ENCODE measurements at regions not wholly inside any gene's neighbourhood (a gene's known extent, or its start where the extent isn't known, plus 50 kb on each side); places are given as distances from the start of the nearest gene placed in this dataset.

GRCh38 chr15:31200735-31201151, 99.2 kb upstream of the TRPM1 start:
- Histone ChIP-seq H3K4me2 (ENCODE audit: insufficient read depth, low read length) (no peak overlapping the region), H2AFZ (ENCODE audit: low read depth, low read length) (no peak overlapping the region), H3K27me3 (ENCODE audit: control insufficient read depth in 2 of 2, insufficient read depth in 2 of 2, low read length in 2 of 2) (no peaks in the 10 kb centered on the region), H3K36me3 (ENCODE audit: control insufficient read depth in 2 of 2, extremely low read depth in 1 of 2, insufficient read depth in 2 of 2, low read length in 2 of 2) (no peaks in the 10 kb centered on the region), H3K4me1 (ENCODE audit: control insufficient read depth, extremely low read depth, insufficient read depth, low read length) (no peaks in the 10 kb centered on the region), H3K79me2 (ENCODE audit: control insufficient read depth, insufficient read depth, low read length) (no peaks in the 10 kb centered on the region), H3K27ac (ENCODE audit: insufficient read depth, low read depth, low read length) (no peak overlapping the region), H4K20me1 (replicated peaks; ENCODE audit: control insufficient read depth, extremely low read depth, insufficient read depth, low read length) (no peaks in the 10 kb centered on the region), H3K9me3 (replicated peaks; ENCODE audit: control insufficient read depth, insufficient read depth, low read length) (no peaks in the 10 kb centered on the region), H3K9ac (replicated peaks; ENCODE audit: extremely low read depth, insufficient read depth, low read length) (no peak overlapping the region), H3K4me3 (replicated peaks in 1 of 3; ENCODE audit: insufficient read depth in 1 of 3, low read depth in 1 of 3, low read length in 3 of 3) (no peak overlapping the region), H3K9me1 (replicated peaks; ENCODE audit: control insufficient read depth, extremely low read depth, insufficient read depth, low read length) (no peaks in the 10 kb centered on the region)
- no TSS peak for BruUV-seq (replicated peaks)
- FAIRE-seq (no peak), DNase-seq (ENCODE audit: low read depth, low spot score) (peak; percentile 24)
- ChIA-PET CTCF (interaction anchor here (0.6 to 2.9 kb wide), 21 partner anchors 9 to 304 kb away, joined by 3 to 155 read pairs (median 4); partner anchors contain the start of gene KLF13), POLR2A (no interaction called here)
- intact Hi-C loops (cut with micrococcal nuclease) (loop anchor here (1.0 to 2.0 kb wide), 2 partner anchors 14 to 288 kb away; no protein-coding TSS in a partner anchor), dilution Hi-C loops (cut with MboI; ENCODE audit: extremely low pct_ligation_motif_present, low sequenced_read_pairs) (loop anchor here (25.0 kb wide), 2 partner anchors 112 to 287 kb away; no protein-coding TSS in a partner anchor)
- TF ChIP-seq FOS (IDR thresholded peaks at IDR 0.05; ENCODE audit: borderline replicate concordance, insufficient read depth, low read length) (no peak), CTCF (IDR thresholded peaks at IDR 0.05; ENCODE audit: extremely low read depth in 1 of 2, insufficient read depth in 1 of 2, low read depth in 1 of 2, low read length in 2 of 2) (peak; percentile 22 to 24)

- DNase-seq (ENCODE audit: low read depth, low spot score) (no peak), FAIRE-seq (no peak)
- no peaks in the 10 kb centered on the region for H3K4me1 ChIP-seq (ENCODE audit: control insufficient read depth, extremely low read depth, insufficient read depth, low read length)
- no peak overlapping the region for H3K4me3 ChIP-seq (replicated peaks in 1 of 3; ENCODE audit: insufficient read depth in 1 of 3, low read depth in 1 of 3, low read length in 3 of 3)
- H3K9ac ChIP-seq (replicated peaks; ENCODE audit: extremely low read depth, insufficient read depth, low read length), result no peak overlapping the region
- H2AFZ ChIP-seq (ENCODE audit: low read depth, low read length), result no peak overlapping the region
- H3K9me3 ChIP-seq (replicated peaks; ENCODE audit: control insufficient read depth, insufficient read depth, low read length), result no peaks in the 10 kb centered on the region
- no peak for TF ChIP-seq POLR2A (IDR thresholded peaks at IDR 0.05; ENCODE audit: low read depth, low read length)
- no peak for TF ChIP-seq MYC (IDR thresholded peaks at IDR 0.05; ENCODE audit: low read depth, low read length)
- TF ChIP-seq POLR2AphosphoS5 (IDR thresholded peaks at IDR 0.05; ENCODE audit: insufficient read depth, low read depth, low read length), result no peak
- no TSS peak for BruUV-seq (replicated peaks)
- no peaks in the 10 kb centered on the region for H4K20me1 ChIP-seq (replicated peaks; ENCODE audit: control insufficient read depth, extremely low read depth, insufficient read depth, low read length)
- intact Hi-C loops (cut with micrococcal nuclease) (no loop called here), dilution Hi-C loops (cut with MboI; ENCODE audit: extremely low pct_ligation_motif_present, low sequenced_read_pairs) (loop anchor here (25.0 kb wide), 2 partner anchors 109 to 284 kb away; no protein-coding TSS in a partner anchor)
- no peaks in the 10 kb centered on the region for H3K36me3 ChIP-seq (ENCODE audit: control insufficient read depth in 2 of 2, extremely low read depth in 1 of 2, insufficient read depth in 2 of 2, low read length in 2 of 2)
- H3K9me1 ChIP-seq (replicated peaks; ENCODE audit: control insufficient read depth, extremely low read depth, insufficient read depth, low read length), result no peaks in the 10 kb centered on the region
- H3K27ac ChIP-seq (ENCODE audit: insufficient read depth, low read depth, low read length), result no peak overlapping the region
- no peaks in the 10 kb centered on the region for H3K79me2 ChIP-seq (ENCODE audit: control insufficient read depth, insufficient read depth, low read length)
- H3K27me3 ChIP-seq (ENCODE audit: control insufficient read depth in 2 of 2, insufficient read depth in 2 of 2, low read length in 2 of 2), result peaks cover 1 to 2% of the 10 kb centered on the region in 2 experiments
- ChIA-PET CTCF (interaction anchor here (0.9 kb wide), 1 partner anchor 286 kb away, joined by 4 read pairs; no protein-coding TSS in a partner anchor), POLR2A (no interaction called here)
- no peak overlapping the region for H3K4me2 ChIP-seq (ENCODE audit: insufficient read depth, low read length)
These were observed 101.4 kb upstream of the TRPM1 start for GRCh38 chr15:31202953-31203352.
